Esophagus muscularis mucosa (tissue), 4 donors: ENCODE measurements at regions not wholly inside any gene's neighbourhood (a gene's known extent, or its start where the extent isn't known, plus 50 kb on each side); places are given as distances from the start of the nearest gene placed in this dataset.

Experiments
- DNase-seq: peaks from one replicate; pipeline ENCODE4 v3.0.0-alpha.2; 2017; ENCODE audit errors: extremely low spot score
- H3K27ac ChIP-seq, 4 donors: fragments of 200-600 bp; sonication (generic); replicated peaks in 1 of 4; 1 replicate in 3 of 4; 2 replicates in 1 of 4; pipeline ENCODE4 v1.5.1; 2016 to 2019; ENCODE audit warnings: mild to moderate bottlenecking in 1 of 4
- H3K27me3 ChIP-seq, 4 donors: fragments of 200-600 bp; sonication (generic); one replicate each; pipeline versions ENCODE4 v1.5.1 to v1.6.0; 2016 to 2019
- H3K36me3 ChIP-seq, 4 donors: fragments of 200-600 bp; sonication (generic); one replicate each; pipeline ENCODE4 v1.5.1; 2016 to 2019
- H3K4me1 ChIP-seq, 4 donors: fragments of 200-600 bp; sonication (generic); one replicate each; pipeline ENCODE4 v1.5.1; 2016 to 2019
- H3K4me3 ChIP-seq, 4 donors: fragments of 200-600 bp; sonication (generic); 1 replicate in 2 of 4; 2 replicates in 2 of 4; pipeline ENCODE4 v1.5.1; 2016 to 2019; ENCODE audit warnings: mild to moderate bottlenecking in 4 of 4, moderate library complexity in 1 of 4
- H3K9me3 ChIP-seq, 4 donors: fragments of 200-600 bp; sonication (generic); 1 replicate in 3 of 4; 2 replicates in 1 of 4; pipeline ENCODE4 v1.5.1; 2016 to 2019
- EP300 ChIP-seq: sonication (generic); formaldehyde crosslinking; IDR thresholded peaks from one replicate; pipeline ENCODE4 v1.6.1; 2017; ENCODE audit warnings: antibody characterized with exemption
- POLR2A ChIP-seq: fragments of 450-650 bp; IDR thresholded peaks from one replicate; pipeline ENCODE4 v1.6.1; 2017; ENCODE audit warnings: antibody characterized with exemption, moderate library complexity, mild to moderate bottlenecking, low read depth
- POLR2AphosphoS5 ChIP-seq, 2 donors: sonication (generic); formaldehyde crosslinking; IDR thresholded peaks; one replicate each; pipeline ENCODE4 v1.6.1; 2017; ENCODE audit warnings: antibody characterized with exemption in 2 of 2
- WGBS: methylation state at CpG from one replicate; pipeline ENCODE4 v1.1.5; 2018; 5-methylcytosine and 5-hydroxymethylcytosine counted together
- intact Hi-C: fragments of 100-400 bp; cut with DNase I; formaldehyde crosslinking; loops from one replicate; pipeline ENCODE4 v1.15.1; 2023
- TF ChIP-seq, protein P1 (sequence below), 3 experiments: fragments of 200-600 bp in 2 of 3; fragments of 450-650 bp in 1 of 3; sonication (generic) in 2 of 3; IDR thresholded peaks; one replicate each; pipeline ENCODE4 v1.5.1; 2017 to 2019; ENCODE audit warnings: antibody characterized with exemption in 3 of 3, mild to moderate bottlenecking in 2 of 3, moderate library complexity in 1 of 3

DNA sequence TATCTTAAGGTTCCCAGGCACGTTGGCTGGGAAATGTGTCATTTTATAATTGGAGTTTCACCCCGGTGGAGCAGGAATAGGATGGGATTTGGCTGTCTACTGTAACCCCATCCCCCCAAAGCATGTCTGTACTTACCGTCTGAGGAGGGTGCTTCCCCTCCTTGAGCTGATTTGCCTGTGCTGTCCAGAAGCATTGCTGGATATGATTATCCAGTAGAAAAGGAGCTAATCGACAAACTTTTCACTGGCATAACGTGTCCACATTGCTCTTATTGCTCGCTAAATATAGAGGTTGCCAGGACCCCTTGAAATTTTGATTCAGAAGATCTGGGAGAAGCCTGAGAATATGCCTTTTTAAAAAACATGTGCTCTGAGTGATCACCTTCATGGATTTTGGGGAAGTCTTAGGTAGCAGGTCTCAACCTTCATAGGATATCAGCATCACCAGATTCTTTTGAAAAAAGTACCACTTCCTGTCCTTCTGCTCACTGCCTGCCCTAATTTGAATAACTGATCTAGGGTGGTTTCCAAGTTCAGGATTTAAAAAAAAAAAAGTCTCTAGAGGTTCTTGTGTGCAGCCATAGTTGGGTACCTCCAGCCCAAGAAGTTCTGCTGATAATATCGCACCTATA lies 80.4 kb upstream of the KCNA1 start:
- no peak for TF ChIP-seq POLR2AphosphoS5 (IDR thresholded peaks at IDR 0.05)
- no peak for TF ChIP-seq EP300
- TF ChIP-seq, protein P1, sequence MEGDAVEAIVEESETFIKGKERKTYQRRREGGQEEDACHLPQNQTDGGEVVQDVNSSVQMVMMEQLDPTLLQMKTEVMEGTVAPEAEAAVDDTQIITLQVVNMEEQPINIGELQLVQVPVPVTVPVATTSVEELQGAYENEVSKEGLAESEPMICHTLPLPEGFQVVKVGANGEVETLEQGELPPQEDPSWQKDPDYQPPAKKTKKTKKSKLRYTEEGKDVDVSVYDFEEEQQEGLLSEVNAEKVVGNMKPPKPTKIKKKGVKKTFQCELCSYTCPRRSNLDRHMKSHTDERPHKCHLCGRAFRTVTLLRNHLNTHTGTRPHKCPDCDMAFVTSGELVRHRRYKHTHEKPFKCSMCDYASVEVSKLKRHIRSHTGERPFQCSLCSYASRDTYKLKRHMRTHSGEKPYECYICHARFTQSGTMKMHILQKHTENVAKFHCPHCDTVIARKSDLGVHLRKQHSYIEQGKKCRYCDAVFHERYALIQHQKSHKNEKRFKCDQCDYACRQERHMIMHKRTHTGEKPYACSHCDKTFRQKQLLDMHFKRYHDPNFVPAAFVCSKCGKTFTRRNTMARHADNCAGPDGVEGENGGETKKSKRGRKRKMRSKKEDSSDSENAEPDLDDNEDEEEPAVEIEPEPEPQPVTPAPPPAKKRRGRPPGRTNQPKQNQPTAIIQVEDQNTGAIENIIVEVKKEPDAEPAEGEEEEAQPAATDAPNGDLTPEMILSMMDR (IDR thresholded peaks at IDR 0.05), result no peak
- H3K27me3 ChIP-seq, result peaks cover 0 to 11% (median 0%) of the 10 kb centered on the region in 4 donors
- intact Hi-C loops, result no loop called here
- H3K9me3 ChIP-seq, result peaks cover 0 to 4% (median 0%) of the 10 kb centered on the region in 4 donors
- H3K27ac ChIP-seq, result no peak overlapping the region
- peaks cover 0 to 9% (median 7%) of the 10 kb centered on the region in 4 donors for H3K4me1 ChIP-seq
- no peak overlapping the region for H3K4me3 ChIP-seq
- no peak for DNase-seq
- 76% methylated on average over 7 of the region's 7 CpGs for WGBS
- no peaks in the 10 kb centered on the region for H3K36me3 ChIP-seq

DNA sequence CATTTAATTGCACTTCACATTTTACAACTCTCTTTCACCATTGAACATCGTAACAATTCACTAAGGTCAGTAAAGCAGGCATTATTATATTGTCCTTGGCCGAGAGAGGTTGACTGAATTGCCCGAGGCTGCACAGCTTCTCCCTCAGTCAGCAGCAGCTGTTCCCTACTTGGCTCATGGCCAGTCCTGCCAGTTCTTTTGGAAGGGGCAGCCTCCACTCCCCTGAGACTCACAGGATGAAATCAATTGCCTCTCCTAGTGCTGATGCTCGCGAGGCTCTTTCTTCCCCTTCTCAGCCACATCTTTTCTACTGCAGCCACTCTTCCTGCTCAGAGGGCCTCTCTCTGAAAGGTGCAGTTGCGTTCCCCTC lies 79.9 kb upstream of the KCNA1 start:
- no peak overlapping the region for H3K4me3 ChIP-seq
- WGBS, result 72% methylated on average over 6 of the region's 6 CpGs
- peaks cover 0 to 9% (median 7%) of the 10 kb centered on the region in 4 donors for H3K4me1 ChIP-seq
- no peak for DNase-seq
- no peaks in the 10 kb centered on the region for H3K36me3 ChIP-seq
- no peak overlapping the region for H3K27ac ChIP-seq
- H3K9me3 ChIP-seq, result peaks cover 0 to 4% (median 0%) of the 10 kb centered on the region in 4 donors
- intact Hi-C loops, result no loop called here
- H3K27me3 ChIP-seq, result peaks cover 0 to 11% (median 0%) of the 10 kb centered on the region in 4 donors
- TF ChIP-seq, protein P1 (IDR thresholded peaks at IDR 0.05), result no peak
- TF ChIP-seq EP300, result no peak

DNA sequence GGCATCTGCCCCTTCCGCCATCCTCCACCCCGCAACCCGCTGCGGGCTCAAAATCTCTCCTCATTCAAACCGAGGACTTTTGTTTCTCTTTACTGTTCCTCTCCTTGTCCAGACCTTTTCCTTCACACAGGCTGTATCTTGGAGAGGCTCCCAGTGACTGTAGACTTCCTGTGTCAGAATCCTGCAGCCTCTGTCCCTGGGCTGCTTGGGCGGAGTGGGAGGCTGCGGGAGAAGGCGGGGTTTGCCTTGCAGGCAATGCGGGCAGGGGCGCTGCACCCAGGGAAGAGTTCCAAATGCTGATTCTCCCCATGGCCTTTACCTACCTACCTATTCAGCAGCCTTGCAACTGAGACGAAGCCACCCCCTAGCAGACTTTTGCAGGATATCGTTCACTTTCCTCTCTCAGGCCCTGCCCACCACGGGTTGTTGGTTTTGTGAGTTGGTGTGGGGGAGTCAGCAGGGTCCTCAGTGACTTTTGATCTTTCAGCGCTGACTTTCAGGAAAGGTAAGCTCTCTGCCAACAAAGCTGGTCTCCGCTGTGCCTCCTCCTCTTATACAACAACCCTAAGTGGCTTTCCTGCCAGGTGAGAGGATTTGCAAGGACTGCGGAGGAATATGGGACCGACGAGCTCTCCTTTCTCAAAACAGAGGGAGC lies 79.0 kb upstream of the KCNA1 start:
- peaks cover 0 to 11% (median 0%) of the 10 kb centered on the region in 4 donors for H3K27me3 ChIP-seq
- H3K27ac ChIP-seq, result no peak overlapping the region
- TF ChIP-seq POLR2A, result no peak
- TF ChIP-seq, protein P1 (IDR thresholded peaks at IDR 0.05), result no peak
- TF ChIP-seq POLR2AphosphoS5 (IDR thresholded peaks at IDR 0.05), result no peak
- no peak for TF ChIP-seq EP300
- H3K9me3 ChIP-seq, result peaks cover 0 to 4% (median 0%) of the 10 kb centered on the region in 4 donors
- H3K4me3 ChIP-seq, result peak overlapping the region in 1 of 4 donors; percentile 6
- H3K36me3 ChIP-seq, result no peaks in the 10 kb centered on the region
- WGBS, result 76% methylated on average over 18 of the region's 18 CpGs
- H3K4me1 ChIP-seq, result peaks cover 0 to 9% (median 7%) of the 10 kb centered on the region in 4 donors
- DNase-seq, result no peak
- intact Hi-C loops, result no loop called here

DNA sequence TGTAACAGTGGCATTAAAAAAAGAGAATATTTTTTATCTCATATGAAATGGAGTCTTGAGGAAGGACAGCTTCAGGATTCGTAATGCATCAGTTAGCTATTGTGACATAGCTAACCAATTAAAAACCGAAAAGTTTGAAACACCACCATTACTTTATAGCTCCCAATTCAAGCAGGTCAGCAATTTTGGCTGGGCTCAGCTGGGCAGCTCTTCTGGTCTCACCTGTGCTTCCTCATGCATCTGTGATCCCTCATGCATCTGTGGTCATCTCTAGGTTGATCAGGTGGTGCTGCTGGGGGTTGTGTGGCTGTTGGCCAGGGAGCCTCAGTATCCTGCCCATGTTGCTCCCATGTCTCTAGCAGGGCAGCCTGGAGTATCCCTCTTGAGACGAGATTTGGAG lies 76.7 kb upstream of the KCNA1 start:
- intact Hi-C loops, result no loop called here
- Histone ChIP-seq H3K36me3 (no peaks in the 10 kb centered on the region), H3K27me3 (peaks cover 0 to 11% (median 0%) of the 10 kb centered on the region in 4 donors), H3K27ac (no peak overlapping the region), H3K9me3 (peaks cover 0 to 4% (median 0%) of the 10 kb centered on the region in 4 donors), H3K4me1 (no peaks in the 10 kb centered on the region), H3K4me3 (no peak overlapping the region)
- WGBS, result 96% methylated on average over 2 of the region's 3 CpGs
- TF ChIP-seq POLR2A (no peak), EP300 (no peak), POLR2AphosphoS5 (IDR thresholded peaks at IDR 0.05) (no peak)
- TF ChIP-seq, protein P1 (IDR thresholded peaks at IDR 0.05), result no peak
- no peak for DNase-seq
